HL-60 (cell line): ENCODE measurements at regions not wholly inside any gene's neighbourhood (a gene's known extent, or its start where the extent isn't known, plus 50 kb on each side); places are given as distances from the start of the nearest gene placed in this dataset.

Source experiments
- REST ChIP-seq: IDR thresholded peaks from 2 replicates; pipeline ENCODE4 v1.6.1; 2012; ENCODE audit warnings: low read depth; ENCODE audit not compliant: insufficient replicate concordance
- TF ChIP-seq, protein P1 (sequence below): IDR thresholded peaks from one replicate; pipeline ENCODE4 v1.5.1; 2011; ENCODE audit warnings: low read length, control low read depth, inconsistent platforms; ENCODE audit not compliant: insufficient read depth

DNA sequence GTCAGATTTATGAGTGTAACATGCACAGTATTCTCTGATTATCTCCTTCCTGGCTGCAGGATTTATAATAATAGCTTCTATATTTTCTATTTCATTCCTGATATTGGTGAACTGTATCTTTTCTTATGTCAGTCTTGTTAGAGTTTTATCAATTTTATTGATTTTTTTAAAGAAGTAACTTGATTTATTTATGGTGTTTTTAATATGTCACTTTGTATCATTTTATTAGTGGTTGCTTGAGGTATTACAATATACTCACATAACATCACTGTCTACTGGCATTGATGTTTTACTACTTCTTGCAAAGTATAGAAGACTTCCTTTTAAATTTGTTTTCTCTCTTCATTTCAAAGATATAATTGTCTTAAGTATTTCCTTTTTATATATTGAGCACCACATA lies 270.5 kb upstream of the GYPC start:
- no peak for TF ChIP-seq REST
- TF ChIP-seq, protein P1, sequence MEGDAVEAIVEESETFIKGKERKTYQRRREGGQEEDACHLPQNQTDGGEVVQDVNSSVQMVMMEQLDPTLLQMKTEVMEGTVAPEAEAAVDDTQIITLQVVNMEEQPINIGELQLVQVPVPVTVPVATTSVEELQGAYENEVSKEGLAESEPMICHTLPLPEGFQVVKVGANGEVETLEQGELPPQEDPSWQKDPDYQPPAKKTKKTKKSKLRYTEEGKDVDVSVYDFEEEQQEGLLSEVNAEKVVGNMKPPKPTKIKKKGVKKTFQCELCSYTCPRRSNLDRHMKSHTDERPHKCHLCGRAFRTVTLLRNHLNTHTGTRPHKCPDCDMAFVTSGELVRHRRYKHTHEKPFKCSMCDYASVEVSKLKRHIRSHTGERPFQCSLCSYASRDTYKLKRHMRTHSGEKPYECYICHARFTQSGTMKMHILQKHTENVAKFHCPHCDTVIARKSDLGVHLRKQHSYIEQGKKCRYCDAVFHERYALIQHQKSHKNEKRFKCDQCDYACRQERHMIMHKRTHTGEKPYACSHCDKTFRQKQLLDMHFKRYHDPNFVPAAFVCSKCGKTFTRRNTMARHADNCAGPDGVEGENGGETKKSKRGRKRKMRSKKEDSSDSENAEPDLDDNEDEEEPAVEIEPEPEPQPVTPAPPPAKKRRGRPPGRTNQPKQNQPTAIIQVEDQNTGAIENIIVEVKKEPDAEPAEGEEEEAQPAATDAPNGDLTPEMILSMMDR: no peak
